Vagina (tissue), 2 donors: ENCODE measurements at regions not wholly inside any gene's neighbourhood (a gene's known extent, or its start where the extent isn't known, plus 50 kb on each side); places are given as distances from the start of the nearest gene placed in this dataset.

Experiments used
- CTCF ChIP-seq, 3 experiments: fragments of 450-650 bp in 2 of 3; fragments of 200-600 bp in 1 of 3; sonication (generic) in 1 of 3; IDR thresholded peaks; one replicate each; pipeline ENCODE4 v1.5.1; 2017 to 2019; ENCODE audit warnings: antibody characterized with exemption in 3 of 3, mild to moderate bottlenecking in 2 of 3, moderate library complexity in 2 of 3
- POLR2A ChIP-seq, 2 donors: fragments of 450-650 bp; IDR thresholded peaks; one replicate each; pipeline ENCODE4 v1.6.1; 2017; ENCODE audit warnings: antibody characterized with exemption in 2 of 2, mild to moderate bottlenecking in 2 of 2, moderate library complexity in 2 of 2

DNA sequence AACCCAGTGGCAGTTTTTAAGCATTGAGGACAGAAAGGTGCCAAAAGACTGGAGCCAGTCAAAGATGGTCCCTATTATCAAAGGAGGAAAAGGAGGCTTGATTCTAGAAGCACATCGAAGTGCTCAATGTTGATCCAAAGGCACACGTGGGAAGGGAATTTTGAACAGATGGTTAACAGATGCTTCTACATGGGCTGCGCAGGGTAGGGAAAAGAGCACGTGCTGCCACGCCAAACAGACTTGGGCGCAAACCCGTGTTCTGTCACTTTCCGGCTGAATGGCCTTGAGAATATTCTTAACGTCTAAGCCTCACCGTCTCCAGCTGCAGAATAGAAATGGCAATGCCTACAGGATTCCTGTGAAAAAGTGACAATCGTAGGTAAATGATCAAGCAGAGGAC is 217.9 kb upstream of the MTNR1B start:
- no peak for TF ChIP-seq CTCF (IDR thresholded peaks at IDR 0.05)
- TF ChIP-seq POLR2A (IDR thresholded peaks at IDR 0.05), result no peak
